PC-9 (cell line): ENCODE measurements at regions not wholly inside any gene's neighbourhood (a gene's known extent, or its start where the extent isn't known, plus 50 kb on each side); places are given as distances from the start of the nearest gene placed in this dataset.

Source experiments
- EZH2 ChIP-seq: fragments of 200-600 bp; sonication (generic); IDR thresholded peaks from 2 replicates; pipeline ENCODE4 v1.8.0; 2017; ENCODE audit warnings: antibody characterized with exemption, low read depth
- TF ChIP-seq, protein P1 (sequence below): fragments of 200-600 bp; sonication (generic); conservative IDR thresholded peaks from 2 replicates; pipeline ENCODE4 v1.6.1; 2017; ENCODE audit warnings: mixed run types, antibody characterized with exemption, mild to moderate bottlenecking, moderate library complexity

DNA sequence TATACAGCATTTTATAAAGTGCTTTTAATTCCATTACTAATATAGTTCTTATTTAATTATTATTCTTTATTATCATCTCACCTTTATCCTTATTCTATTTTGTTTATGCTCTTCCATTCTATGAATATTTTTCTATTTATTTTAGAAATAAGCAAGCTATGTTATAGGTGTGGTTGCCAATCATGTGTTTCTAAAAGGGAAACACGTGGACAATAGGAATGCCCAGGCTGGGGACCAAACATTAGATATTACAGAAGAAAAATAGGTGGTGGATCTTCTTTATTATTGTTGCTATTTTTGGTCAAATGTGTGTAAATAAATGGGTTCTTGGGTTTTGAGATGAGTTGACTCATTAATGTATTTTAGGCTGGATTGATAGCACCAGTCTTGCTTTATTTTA lies 438.3 kb downstream of the RAB38 start:
- TF ChIP-seq, protein P1, sequence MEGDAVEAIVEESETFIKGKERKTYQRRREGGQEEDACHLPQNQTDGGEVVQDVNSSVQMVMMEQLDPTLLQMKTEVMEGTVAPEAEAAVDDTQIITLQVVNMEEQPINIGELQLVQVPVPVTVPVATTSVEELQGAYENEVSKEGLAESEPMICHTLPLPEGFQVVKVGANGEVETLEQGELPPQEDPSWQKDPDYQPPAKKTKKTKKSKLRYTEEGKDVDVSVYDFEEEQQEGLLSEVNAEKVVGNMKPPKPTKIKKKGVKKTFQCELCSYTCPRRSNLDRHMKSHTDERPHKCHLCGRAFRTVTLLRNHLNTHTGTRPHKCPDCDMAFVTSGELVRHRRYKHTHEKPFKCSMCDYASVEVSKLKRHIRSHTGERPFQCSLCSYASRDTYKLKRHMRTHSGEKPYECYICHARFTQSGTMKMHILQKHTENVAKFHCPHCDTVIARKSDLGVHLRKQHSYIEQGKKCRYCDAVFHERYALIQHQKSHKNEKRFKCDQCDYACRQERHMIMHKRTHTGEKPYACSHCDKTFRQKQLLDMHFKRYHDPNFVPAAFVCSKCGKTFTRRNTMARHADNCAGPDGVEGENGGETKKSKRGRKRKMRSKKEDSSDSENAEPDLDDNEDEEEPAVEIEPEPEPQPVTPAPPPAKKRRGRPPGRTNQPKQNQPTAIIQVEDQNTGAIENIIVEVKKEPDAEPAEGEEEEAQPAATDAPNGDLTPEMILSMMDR: no peak
- no peak for TF ChIP-seq EZH2
